ENCODE measurements at regions not wholly inside any gene's neighbourhood (a gene's known extent, or its start where the extent isn't known, plus 50 kb on each side); places are given as distances from the start of the nearest gene placed in this dataset.
"Not testable (repeated sequence)": the region's sequence is repeated elsewhere in the genome, so short reads cannot be mapped to it uniquely, and the experiment has no call there.

DNA sequence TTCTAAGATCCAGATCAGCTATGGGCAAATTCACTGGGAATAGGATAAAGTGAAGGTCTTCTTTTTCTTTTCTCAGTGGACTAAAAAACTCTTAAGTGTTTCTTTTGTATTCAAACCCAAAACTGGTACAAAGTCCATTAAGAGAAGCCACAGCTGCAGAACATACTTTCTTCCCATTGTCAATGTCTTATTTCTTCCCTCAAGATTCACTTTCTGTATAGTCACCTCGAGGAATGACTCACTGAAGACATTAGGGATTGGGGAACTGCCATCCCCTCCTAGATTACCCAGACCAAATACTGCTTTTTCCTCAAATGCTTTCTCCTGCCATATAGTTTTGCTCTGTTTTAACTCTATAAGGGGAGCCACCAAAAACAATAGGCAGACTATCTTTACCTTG lies 117.4 kb upstream of the SYT13 start:
- peak; percentile 5 for DNase-seq

DNA sequence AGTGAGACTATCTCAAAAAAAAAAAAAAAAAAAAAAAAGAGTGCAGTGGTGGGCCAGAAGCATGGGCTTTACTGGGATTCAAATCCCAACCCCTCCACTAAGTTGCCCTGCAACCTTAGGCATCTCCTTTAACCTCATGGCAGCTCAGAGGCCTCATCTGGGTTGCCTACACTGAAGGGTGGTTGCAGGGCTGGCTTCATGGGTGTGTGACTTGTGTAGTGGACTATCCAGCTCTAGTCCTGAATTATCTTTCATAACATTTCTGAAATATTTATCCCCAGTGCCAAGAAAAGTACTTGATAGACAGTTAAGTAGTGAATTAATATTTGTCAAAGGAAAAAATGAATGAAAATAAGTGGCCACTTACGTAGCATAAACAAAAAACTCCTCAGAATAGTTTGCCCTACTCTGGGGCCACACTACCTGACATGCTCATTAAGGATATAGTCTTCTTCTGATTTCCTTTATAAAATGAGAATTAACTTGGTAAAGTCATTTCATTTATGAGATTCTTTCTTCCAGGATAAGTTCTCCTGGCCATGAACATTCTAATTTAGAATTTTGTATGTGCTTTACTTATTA lies 116.0 kb upstream of the SYT13 start:
- DNase-seq, result no peak

DNA sequence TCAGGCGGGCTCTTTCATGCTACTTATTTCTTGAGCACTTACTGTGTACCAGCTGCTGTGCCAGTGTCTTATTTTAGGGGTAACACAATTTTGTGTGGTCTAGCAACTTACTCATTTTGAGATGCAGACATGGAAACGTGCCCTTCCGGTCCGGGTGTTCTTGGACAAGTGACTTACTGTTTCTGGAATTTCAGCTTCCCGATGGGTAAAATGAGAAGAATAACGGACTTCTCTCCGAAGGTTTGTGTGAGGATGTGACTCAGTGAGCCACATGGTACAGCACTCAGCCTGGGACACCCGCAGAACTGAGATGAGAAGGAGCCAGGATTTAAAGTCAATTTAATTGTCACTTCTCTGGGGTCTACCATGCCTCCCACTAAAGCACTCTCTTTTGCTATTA lies 114.5 kb upstream of the SYT13 start:
- DNase-seq, result no peak

DNA sequence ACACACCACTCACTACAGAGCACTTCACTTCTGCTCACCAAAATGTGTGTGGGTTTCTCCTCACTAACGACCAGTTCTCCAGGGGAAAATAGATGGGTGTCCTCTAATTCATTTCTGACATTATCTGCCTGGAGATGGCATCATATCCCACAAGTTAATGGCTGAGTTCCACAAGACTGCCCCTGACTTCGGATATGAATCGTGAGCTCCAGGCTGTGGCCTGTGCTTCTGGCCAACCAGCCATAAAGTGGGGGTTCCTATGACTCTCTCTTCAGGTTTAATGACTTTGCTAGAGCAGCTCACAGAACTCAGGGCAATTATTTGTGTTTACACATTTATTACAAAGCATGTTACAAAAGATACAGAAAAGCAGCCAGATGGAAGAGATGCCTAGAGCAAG lies 113.0 kb upstream of the SYT13 start:
- DNase-seq, result no peak

DNA sequence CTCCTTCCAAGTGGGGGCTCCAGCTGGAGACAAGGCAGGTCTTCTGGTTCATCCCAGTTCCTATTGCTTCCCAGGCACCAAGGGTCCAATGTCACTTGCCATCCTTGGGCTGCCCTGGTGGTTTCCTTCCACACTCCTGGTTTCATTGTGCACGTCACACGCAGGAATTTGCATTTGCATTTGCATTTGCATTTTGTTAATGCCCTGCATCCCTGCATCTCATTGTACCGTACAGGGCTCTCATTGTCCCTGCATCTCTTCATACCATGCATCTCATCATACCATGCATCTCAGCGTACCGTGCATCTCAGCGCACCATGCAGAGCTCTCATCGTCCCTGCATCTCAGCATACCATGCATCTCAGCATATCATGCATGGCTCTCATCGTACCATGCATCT lies 112.2 kb upstream of the SYT13 start:
- no peak for DNase-seq

DNA sequence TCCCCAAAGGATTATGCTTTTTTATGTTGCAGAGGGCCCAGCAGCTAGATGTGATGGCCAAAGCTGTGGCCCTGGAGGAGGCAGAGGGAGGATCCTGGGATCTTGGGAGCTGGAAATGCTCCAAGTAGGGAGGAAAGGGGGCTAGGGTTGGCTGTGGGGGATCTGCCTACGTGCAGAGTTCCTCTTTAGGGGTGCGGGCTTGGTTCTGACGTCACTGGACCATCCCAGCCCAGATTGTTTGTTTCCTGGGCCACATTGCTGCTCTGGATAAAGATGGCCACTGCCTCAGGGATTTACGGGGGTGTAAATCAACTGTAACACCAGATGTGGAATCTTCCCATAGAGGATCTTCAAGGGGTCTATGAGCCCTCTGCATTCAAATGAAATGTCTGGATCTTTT lies 110.3 kb upstream of the SYT13 start:
- no peak for DNase-seq

DNA sequence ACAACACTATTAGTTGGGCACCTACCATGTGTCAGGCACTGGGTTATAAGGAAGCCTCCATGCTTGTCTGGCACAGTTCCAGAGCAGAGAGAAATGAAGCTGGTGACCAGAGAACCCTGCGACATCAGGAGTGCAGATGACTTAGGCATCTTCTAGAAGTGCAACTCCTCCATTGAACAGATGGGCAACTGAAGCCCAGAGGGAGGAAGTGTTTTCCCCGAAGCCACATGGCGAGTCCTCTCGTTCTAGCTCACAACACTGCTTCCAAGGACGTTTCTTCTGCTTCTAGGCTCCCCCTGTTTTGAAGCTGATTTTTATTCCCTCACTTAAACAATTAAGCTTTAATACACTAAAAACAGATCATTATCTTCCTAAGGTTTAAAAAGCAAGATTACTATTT lies 109.8 kb upstream of the SYT13 start:
- no peak for DNase-seq

DNA sequence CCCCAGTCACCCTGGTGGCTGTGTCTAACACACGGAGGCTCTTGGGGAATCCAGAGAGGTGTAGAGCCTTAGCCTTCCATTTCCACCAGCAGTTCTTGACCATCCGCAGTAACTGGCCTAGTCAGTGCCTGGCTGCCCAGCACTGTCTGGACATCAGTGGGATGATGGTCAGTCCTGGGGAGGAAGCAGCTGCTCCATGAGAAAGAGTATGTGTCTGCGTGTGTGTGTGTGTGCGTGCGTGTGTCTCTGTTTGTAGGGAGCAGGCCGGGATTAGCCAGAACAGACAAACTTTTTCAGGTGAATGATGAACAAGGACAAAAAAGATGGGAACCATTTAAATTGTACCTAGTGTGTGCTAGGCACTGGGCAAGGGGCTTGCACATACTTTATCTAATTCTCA lies 109.3 kb upstream of the SYT13 start:
- no peak for DNase-seq

DNA sequence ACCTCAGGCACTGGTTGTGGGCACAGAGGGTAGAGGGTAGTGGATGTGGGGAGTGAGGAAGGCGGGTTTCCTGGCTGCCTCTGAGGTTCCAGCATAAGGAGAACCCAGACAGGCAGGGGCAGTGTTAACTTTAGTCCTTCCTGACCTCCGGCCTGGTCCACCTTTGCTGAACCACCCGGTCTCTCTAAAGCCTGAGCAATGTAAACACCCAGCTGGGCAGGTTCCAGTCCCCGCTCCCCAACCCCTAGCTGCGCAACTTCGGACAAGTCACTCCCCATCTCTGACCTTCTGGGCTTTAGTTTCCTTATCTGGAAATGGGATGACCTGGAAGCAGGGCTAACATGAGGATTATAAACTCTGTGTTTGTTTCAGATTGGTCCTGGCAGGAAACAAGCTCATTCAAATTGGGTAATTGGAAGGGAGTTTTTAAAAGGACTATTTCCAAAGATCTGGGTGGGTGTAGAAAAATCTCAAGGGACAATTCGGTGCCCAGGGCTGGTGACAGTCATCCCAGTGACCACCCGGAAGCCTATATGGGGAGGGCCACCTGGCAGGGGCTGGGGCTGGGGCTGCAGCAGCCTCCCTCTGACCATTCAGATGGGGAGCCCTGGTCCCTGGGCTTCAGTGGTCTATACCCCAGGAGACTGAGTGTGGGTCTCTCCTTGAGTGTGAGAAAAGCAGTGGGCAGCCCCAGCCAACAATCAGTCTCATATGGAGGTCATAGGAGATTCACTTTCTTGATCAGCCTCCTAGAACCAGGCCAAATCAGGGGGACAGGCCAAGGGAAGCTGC lies 108.3 kb upstream of the SYT13 start:
- no peak for DNase-seq

DNA sequence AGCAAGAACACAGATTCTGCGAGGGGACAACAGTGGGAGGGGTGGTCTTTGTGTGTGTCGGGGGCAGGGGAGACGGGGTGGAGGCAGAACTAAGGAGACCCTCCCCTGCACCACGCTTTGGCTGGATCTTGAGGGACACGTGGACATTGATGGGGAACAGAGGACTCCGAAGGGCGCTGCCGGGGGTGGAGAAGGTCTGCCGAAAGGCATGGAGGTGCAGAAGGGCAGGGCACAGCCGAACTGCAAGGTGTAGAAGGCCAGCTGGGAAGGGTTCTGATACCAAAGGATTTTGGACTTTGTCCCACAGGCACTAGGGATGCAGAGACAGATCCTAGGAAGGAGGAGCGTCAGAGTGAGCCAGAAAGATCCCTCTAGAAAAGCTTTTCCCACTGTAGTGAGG lies 107.7 kb upstream of the SYT13 start:
- no peak for DNase-seq

DNA sequence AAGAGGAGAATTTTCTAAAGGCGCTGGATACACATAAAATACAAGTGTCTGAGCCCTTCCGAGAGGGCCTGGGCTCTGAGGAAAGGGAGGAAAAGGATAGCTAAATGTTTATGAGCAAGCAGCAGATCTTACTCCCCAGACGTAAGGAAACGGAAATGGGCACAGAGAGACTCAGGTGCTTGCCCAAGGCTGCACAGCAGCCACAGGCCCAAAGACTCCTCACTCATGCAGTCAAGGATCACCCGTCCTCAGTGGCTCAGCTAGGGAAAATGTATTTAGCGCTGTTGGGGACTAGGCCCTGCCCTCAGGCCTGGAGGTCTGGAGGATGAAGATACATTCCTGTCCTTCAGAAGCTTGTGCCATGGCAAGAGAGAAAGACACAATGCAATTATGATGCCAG lies 107.2 kb upstream of the SYT13 start:
- DNase-seq, result no peak

DNA sequence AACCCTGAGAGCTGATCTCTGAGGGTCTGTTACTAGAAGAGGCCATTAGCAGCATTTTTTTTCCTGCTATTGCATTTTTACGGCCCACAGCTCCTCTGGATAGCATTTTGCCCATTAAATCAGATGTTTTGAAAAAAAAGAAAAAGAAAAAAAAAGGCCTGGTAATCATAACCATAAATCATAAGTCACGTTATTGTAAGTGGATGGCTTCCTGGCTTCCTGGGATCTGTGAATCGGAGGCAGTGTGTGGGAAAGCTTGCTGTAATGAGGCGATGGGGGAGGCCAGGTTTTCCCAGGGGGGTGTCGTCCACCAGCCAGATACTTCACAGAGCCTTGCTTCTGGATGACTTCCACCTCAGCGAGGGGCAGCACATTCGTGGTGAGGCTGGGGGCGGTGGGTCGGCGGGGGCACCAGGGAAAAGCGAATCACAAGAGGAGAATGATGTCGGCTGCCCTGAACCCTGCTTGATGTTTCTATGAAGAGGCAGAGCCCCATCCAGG lies 106.5 kb upstream of the SYT13 start:
- no peak for DNase-seq

DNA sequence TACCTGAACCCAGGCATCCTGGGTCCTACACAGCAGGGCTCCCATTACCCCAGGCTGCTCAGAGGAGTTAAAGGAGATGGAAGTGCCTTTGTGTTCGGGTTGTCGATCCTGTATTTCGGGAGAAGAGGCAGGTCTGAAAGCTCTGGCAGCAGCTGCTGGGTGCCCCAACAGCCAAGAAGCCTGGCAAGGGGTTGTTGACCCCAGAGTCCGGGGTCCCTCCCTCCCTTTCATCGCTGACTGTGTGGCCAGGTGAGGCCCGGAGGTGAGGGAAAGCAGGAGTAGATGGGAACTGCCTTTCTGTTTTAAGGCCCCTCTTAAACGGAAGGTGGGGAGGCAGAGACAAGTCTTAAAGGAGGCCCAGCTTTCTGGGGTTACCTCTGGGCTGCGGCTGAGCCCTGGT lies 106.0 kb upstream of the SYT13 start:
- no peak for DNase-seq

DNA sequence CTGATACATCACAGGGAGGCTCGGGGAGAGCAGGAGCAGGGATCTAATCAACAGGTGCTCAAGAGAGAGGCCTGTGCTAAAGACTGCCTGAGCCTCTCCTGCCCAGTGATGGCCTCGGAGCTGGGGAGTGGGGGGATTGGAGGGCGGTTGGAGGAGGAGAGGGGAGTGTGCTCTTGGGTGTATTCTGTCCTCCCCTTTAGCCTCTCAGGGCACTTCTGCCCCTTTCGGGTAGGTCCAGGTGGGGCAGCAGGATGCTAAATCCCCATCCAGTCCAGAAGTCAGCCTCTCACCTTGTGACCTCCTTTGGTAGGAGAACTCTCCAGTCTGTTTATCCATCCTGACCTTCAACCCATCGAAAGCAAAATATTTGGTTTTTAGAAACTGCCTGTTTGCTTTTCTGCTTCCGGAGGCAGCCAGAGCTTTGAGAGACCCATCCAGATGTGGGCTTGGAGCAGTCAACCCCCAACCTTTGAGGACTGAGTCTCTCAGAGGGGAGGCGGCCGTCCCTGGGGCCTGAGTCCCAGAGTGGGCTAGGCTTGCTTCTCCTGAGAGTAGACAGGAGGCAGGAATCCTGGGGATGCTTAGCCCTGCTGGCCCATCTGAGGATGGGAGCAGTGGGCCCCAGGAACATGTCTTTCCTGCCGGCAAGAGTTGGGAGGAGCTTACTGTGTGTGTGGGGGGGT lies 105.2 kb upstream of the SYT13 start:
- no peak for DNase-seq

DNA sequence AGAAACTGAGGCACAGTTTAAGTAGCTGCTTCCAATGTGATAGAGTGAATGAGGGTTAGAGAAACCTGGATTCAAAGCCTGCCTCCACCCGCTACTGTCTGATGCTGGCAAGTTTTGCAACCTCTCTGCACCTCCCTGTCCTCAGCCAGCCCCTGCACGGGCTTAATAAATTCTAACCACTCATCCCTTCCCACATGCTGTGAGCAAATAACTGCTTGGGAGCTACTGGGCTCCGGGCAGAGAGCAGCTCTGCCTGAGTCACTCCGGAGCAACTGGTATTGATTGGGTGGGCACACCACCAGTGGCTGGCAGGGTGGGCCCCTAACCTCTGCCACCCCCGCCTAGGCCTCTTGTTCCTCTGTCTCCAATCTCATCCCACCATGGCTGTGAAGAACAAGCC lies 104.3 kb upstream of the SYT13 start:
- DNase-seq, result no peak

DNA sequence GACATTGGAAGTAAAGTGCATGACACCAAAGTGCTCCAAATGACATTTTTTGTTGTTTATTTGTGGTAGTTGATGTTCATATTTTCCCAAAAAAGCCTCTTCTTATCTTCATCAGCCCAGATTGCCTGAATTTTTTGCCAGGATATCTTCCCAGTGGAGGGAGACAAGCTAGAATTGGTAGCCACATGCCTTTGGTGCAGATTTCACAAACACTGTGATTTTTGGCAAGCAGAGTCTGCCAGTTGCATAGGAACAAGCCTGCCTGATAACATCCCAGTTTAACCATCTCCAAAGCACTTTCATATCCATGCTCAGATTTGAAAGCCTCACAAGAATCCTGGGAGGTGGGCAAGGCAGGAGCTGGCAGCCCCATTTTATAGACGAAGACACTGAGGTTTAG lies 102.3 kb upstream of the SYT13 start:
- no peak for DNase-seq

DNA sequence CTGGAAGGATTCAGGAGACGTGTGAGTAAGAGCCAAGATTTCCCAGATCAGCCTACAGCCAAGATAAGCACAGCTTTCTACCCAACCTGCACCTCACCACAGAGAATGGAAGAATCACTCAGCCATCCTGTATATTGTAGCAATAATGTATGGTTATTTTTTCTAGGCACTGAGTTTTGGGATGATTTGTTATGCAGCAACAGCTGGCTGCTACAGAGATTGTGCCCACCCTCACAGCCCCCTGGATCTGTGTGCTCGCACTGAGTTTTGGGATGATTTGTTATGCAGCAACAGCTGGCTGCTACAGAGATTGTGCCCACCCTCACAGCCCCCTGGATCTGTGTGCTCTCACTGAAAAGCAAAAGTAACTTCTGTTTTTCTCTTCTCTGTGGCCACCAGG lies 101.7 kb upstream of the SYT13 start:
- DNase-seq, result not testable (repeated sequence)

DNA sequence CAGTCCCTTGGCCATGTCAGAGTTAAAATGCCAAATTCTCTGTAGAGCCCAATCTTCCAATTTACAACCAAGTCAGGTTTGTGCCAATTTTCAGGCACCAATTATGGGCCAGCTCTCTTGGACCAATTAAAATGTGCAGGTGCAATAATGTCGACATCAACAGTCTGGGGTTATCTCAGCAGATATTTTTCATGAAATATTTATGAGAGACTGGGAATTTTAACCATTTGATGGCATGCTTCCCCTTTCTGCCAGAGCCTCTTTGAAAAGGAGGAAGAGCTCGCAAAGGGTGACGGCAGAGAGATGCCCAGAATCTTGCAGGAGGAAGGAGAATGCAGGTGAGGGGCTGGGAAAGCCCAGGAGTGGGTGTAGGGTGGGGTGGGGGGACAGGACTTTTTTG lies 100.8 kb upstream of the SYT13 start:
- DNase-seq, result no peak

DNA sequence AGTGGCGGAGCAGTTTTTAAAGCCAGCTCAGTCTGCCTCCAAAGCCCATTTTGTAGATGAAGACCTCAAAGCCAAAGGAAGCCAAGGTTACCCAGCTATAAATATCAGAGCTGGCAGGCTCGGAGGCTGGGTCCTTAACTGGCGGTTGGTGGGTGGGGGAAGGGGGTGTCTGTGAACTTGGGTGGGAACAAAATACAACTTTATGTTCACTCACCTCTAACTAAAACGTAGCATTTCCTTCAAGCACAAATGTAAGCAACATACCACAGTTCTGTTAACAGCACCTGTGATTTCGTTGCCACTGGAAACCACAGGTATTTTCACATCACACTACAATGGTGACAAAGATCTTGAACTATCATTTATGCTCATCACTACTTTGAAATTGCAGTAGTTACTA lies 99.7 kb upstream of the SYT13 start:
- DNase-seq, result no peak

DNA sequence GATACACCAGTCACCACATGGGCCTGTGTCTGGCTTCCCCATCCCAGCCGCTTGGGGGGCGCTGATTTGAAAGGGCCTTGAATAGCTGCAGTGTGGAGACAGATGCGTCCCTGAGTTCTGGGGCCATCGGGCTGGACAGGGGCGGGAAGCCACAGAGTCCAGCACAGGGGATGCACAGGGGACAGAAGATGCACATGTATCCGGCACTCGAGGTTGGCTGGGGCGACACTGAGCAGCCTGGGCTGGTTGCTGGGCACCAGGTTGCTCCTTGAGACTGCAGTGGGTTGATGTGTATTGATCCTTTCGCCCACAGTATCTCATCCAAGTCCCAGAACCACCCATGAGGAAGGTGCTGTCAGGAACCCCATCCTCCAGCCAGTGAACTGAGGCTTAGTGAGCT lies 99.3 kb upstream of the SYT13 start:
- DNase-seq, result no peak

DNA sequence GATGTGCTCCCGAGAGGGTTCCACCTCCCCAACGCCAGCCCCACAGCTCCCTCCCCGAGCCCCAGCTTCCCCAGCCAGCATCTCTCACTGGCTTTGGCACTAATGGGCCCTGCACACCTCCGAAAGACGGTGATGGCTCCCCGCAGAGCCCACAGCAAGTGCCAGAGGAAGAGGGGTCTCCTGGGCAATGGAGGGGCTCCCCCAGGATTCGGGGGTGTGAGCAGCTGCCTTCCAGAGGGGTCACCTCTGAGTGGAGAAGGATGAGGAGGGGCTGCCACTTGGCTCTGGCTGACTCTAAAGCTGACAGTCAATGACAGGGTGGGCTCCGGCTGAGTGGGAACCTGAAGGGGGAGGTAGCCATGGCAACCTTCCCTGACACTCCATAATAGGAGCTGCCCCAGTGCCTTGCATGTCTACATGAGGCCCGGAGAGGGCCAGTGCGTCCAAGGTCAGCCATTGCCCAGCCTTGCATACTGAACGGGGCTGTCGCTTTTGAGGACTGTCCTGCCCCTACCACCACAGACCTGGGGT lies 98.6 kb upstream of the SYT13 start:
- no peak for DNase-seq

DNA sequence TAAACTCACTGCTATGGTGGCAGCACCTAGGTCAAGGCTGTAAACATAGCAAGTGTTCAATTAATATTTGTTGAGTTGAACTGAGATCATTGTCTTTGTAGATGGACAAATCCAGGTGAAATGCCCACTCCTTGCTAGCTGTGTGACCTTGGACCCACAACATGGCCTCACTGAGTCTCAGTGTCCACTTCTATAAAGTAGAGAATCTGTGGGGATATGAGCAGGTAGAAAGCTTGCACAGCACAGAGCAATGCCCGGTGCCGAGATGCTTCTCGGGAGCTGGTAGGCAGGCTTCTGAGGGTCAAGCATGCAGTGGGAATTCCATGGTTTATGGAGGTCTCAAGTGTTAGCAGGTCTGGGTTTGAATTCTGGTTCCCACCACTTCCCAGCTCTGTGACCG lies 97.9 kb upstream of the SYT13 start:
- no peak for DNase-seq

DNA sequence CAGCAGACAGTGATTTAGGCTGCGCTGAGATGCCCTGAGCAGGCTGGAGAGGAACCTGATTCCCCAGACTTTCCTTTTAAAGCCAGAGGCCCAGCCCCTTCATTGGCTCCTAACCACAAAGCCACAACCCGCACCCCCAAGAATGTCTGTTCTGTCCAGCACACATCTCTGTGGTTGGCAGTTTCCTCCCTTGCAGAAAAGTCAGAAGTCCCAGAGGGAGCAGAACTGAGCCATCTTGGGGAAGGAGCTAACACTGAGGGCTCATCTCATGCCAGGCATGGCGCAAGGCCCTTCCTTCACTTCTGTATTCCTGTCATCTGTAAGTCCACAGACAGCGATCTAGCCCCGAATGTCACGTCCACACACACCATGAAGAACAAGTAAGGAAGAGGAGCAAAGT lies 97.1 kb upstream of the SYT13 start:
- peak; percentile 5 for DNase-seq
